ENCODE measurements at regions not wholly inside any gene's neighbourhood (a gene's known extent, or its start where the extent isn't known, plus 50 kb on each side); places are given as distances from the start of the nearest gene placed in this dataset.

DNA sequence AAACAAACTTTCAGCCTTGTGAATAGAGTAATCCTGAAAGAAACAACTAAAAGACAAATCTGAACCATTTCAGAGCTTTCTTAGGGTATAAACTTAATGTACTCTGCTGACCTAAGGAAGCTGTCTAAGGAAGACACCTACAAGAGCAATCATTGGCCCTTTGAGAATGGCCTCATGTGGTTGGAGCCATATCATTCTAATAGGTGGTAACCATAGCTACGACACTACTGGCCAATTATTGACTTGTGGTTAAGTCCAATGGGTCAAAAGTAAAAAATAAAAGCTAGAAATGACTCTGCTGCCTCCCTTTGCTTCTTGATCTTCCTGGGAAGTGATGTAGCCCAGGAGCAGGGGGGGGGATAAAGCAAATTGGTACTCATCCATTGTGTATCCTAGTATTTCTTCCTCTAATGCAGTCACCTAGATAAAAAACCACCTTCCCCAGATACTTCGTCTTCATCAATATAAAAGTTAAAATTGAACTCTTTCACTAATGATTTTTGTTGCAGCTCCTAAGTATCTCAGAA is 547.0 kb downstream of the ARAP2 start:
- TF ChIP-seq, protein P1, sequence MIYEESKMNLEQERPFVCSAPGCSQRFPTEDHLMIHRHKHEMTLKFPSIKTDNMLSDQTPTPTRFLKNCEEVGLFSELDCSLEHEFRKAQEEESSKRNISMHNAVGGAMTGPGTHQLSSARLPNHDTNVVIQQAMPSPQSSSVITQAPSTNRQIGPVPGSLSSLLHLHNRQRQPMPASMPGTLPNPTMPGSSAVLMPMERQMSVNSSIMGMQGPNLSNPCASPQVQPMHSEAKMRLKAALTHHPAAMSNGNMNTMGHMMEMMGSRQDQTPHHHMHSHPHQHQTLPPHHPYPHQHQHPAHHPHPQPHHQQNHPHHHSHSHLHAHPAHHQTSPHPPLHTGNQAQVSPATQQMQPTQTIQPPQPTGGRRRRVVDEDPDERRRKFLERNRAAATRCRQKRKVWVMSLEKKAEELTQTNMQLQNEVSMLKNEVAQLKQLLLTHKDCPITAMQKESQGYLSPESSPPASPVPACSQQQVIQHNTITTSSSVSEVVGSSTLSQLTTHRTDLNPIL (CRISPR knock-in tag; IDR thresholded peaks at IDR 0.05; ENCODE audit: low read depth) = no peak
- TF ChIP-seq, protein P2, sequence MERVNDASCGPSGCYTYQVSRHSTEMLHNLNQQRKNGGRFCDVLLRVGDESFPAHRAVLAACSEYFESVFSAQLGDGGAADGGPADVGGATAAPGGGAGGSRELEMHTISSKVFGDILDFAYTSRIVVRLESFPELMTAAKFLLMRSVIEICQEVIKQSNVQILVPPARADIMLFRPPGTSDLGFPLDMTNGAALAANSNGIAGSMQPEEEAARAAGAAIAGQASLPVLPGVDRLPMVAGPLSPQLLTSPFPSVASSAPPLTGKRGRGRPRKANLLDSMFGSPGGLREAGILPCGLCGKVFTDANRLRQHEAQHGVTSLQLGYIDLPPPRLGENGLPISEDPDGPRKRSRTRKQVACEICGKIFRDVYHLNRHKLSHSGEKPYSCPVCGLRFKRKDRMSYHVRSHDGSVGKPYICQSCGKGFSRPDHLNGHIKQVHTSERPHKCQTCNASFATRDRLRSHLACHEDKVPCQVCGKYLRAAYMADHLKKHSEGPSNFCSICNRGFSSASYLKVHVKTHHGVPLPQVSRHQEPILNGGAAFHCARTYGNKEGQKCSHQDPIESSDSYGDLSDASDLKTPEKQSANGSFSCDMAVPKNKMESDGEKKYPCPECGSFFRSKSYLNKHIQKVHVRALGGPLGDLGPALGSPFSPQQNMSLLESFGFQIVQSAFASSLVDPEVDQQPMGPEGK (CRISPR knock-in tag; IDR thresholded peaks at IDR 0.05; ENCODE audit: borderline replicate concordance) = no peak
- no peak for TF ChIP-seq SNAI2 (CRISPR knock-in tag; IDR thresholded peaks at IDR 0.05)
- TF ChIP-seq, protein P3, sequence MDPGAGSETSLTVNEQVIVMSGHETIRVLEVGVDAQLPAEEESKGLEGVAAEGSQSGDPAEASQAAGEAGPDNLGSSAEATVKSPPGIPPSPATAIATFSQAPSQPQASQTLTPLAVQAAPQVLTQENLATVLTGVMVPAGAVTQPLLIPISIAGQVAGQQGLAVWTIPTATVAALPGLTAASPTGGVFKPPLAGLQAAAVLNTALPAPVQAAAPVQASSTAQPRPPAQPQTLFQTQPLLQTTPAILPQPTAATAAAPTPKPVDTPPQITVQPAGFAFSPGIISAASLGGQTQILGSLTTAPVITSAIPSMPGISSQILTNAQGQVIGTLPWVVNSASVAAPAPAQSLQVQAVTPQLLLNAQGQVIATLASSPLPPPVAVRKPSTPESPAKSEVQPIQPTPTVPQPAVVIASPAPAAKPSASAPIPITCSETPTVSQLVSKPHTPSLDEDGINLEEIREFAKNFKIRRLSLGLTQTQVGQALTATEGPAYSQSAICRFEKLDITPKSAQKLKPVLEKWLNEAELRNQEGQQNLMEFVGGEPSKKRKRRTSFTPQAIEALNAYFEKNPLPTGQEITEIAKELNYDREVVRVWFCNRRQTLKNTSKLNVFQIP (CRISPR knock-in tag; IDR thresholded peaks at IDR 0.05; ENCODE audit: borderline replicate concordance, low read depth) = no peak

Measured in SK-N-SH treated with all-trans-retinoic acid at 6 μM for 48 hours (cell line).